Hepatocyte (in vitro differentiated cells): ENCODE measurements at regions not wholly inside any gene's neighbourhood (a gene's known extent, or its start where the extent isn't known, plus 50 kb on each side); places are given as distances from the start of the nearest gene placed in this dataset.

Experiments used
- EZH2 ChIP-seq: fragments of 200-600 bp; sonication (generic); IDR thresholded peaks from 2 replicates; pipeline ENCODE4 v1.6.1; 2016; ENCODE audit warnings: antibody characterized with exemption, mild to moderate bottlenecking, borderline replicate concordance
- EZH2phosphoT487 ChIP-seq: fragments of 200-600 bp; sonication (generic); IDR thresholded peaks from one replicate; pipeline ENCODE4 v1.6.1; 2018; ENCODE audit warnings: antibody characterized with exemption, mild to moderate bottlenecking, low read depth, moderate library complexity; ENCODE audit not compliant: unreplicated experiment, severe bottlenecking
- TF ChIP-seq, protein P1 (sequence below): fragments of 200-600 bp; sonication (generic); IDR thresholded peaks from 2 replicates; pipeline ENCODE4 v1.5.1; 2016; ENCODE audit warnings: antibody characterized with exemption, mild to moderate bottlenecking; ENCODE audit not compliant: poor library complexity

- TF ChIP-seq, protein P1, sequence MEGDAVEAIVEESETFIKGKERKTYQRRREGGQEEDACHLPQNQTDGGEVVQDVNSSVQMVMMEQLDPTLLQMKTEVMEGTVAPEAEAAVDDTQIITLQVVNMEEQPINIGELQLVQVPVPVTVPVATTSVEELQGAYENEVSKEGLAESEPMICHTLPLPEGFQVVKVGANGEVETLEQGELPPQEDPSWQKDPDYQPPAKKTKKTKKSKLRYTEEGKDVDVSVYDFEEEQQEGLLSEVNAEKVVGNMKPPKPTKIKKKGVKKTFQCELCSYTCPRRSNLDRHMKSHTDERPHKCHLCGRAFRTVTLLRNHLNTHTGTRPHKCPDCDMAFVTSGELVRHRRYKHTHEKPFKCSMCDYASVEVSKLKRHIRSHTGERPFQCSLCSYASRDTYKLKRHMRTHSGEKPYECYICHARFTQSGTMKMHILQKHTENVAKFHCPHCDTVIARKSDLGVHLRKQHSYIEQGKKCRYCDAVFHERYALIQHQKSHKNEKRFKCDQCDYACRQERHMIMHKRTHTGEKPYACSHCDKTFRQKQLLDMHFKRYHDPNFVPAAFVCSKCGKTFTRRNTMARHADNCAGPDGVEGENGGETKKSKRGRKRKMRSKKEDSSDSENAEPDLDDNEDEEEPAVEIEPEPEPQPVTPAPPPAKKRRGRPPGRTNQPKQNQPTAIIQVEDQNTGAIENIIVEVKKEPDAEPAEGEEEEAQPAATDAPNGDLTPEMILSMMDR = no peak
- TF ChIP-seq EZH2phosphoT487 (no peak), EZH2 (no peak)
Observed at GRCh38 chr2:55743583-55743982, 49.9 kb upstream of the PNPT1 start.
